ENCODE measurements at regions not wholly inside any gene's neighbourhood (a gene's known extent, or its start where the extent isn't known, plus 50 kb on each side); places are given as distances from the start of the nearest gene placed in this dataset.

- DNase-seq: no peak
Measured at GRCh38 chr14:84167026-84167425, 1362.9 kb upstream of the FLRT2 start.

GRCh38 chr14:84180336-84180735, 1349.6 kb upstream of the FLRT2 start:
- DNase-seq: no peak

- no peak for DNase-seq
Measured at GRCh38 chr14:84181072-84181471, 1348.9 kb upstream of the FLRT2 start.

GRCh38 chr14:84195514-84195913, 1334.4 kb upstream of the FLRT2 start:
- no peak for DNase-seq

- DNase-seq: no peak
Measured at GRCh38 chr14:84197704-84198103, 1332.2 kb upstream of the FLRT2 start.

- DNase-seq: no peak
Measured at GRCh38 chr14:84202486-84202885, 1327.5 kb upstream of the FLRT2 start.

GRCh38 chr14:84203896-84204295, 1326.0 kb upstream of the FLRT2 start:
- DNase-seq: no peak

- DNase-seq: no peak
Measured at GRCh38 chr14:84208451-84208850, 1321.5 kb upstream of the FLRT2 start.

- no peak for DNase-seq
Measured at GRCh38 chr14:84209031-84209430, 1320.9 kb upstream of the FLRT2 start.

GRCh38 chr14:84217066-84217465, 1312.9 kb upstream of the FLRT2 start:
- no peak for DNase-seq

- no peak for DNase-seq
Measured at GRCh38 chr14:84225268-84225667, 1304.7 kb upstream of the FLRT2 start.

- DNase-seq: no peak
Measured at GRCh38 chr14:84228702-84229101, 1301.2 kb upstream of the FLRT2 start.

GRCh38 chr14:84234281-84234680, 1295.7 kb upstream of the FLRT2 start:
- DNase-seq: no peak

- DNase-seq: no peak
Measured at GRCh38 chr14:84236290-84236689, 1293.7 kb upstream of the FLRT2 start.

GRCh38 chr14:84237881-84238280, 1292.1 kb upstream of the FLRT2 start:
- DNase-seq: no peak

GRCh38 chr14:84247693-84248092, 1282.3 kb upstream of the FLRT2 start:
- DNase-seq: no peak

GRCh38 chr14:84250893-84251292, 1279.1 kb upstream of the FLRT2 start:
- no peak for DNase-seq

GRCh38 chr14:84251411-84252115, 1278.4 kb upstream of the FLRT2 start:
- no peak for DNase-seq

- no peak for DNase-seq
Measured at GRCh38 chr14:84252706-84253105, 1277.2 kb upstream of the FLRT2 start.

- DNase-seq: no peak
Measured at GRCh38 chr14:84253326-84253725, 1276.6 kb upstream of the FLRT2 start.

- DNase-seq: no peak
Measured at GRCh38 chr14:84254290-84254689, 1275.7 kb upstream of the FLRT2 start.

GRCh38 chr14:84262932-84263331, 1267.0 kb upstream of the FLRT2 start:
- no peak for DNase-seq

GRCh38 chr14:84272290-84272721, 1257.6 kb upstream of the FLRT2 start:
- no peak for DNase-seq

- no peak for DNase-seq
Measured at GRCh38 chr14:84273181-84273580, 1256.8 kb upstream of the FLRT2 start.

GRCh38 chr14:84282618-84283017, 1247.3 kb upstream of the FLRT2 start:
- DNase-seq: no peak
